ENCODE measurements at regions not wholly inside any gene's neighbourhood (a gene's known extent, or its start where the extent isn't known, plus 50 kb on each side); places are given as distances from the start of the nearest gene placed in this dataset.

DNA sequence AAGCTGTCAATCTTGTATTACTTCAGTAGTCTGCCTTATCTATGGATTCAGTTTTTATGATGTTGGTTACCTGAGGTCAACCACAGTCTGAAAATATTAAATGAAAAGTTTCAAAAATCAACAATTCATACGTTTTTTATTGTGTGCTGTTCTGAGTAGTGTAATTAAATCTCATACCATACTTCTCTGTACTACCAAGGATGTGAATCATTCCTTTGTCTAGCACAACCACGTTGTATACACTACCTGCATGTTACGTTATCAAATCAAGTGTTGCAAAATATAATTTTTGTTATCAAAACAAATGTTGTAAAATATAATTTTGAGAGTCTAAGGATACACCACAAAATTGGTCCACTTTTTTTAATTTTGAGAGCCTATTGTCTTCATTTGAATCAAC lies 590.2 kb upstream of the SETBP1 start:
- TF ChIP-seq, protein P1, sequence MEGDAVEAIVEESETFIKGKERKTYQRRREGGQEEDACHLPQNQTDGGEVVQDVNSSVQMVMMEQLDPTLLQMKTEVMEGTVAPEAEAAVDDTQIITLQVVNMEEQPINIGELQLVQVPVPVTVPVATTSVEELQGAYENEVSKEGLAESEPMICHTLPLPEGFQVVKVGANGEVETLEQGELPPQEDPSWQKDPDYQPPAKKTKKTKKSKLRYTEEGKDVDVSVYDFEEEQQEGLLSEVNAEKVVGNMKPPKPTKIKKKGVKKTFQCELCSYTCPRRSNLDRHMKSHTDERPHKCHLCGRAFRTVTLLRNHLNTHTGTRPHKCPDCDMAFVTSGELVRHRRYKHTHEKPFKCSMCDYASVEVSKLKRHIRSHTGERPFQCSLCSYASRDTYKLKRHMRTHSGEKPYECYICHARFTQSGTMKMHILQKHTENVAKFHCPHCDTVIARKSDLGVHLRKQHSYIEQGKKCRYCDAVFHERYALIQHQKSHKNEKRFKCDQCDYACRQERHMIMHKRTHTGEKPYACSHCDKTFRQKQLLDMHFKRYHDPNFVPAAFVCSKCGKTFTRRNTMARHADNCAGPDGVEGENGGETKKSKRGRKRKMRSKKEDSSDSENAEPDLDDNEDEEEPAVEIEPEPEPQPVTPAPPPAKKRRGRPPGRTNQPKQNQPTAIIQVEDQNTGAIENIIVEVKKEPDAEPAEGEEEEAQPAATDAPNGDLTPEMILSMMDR (IDR thresholded peaks at IDR 0.05): no peak
- TF ChIP-seq POLR2A (IDR thresholded peaks at IDR 0.05): no peak

Measured in Peyer's patch (tissue), 4 donors.